HEK293 (cell line): ENCODE measurements at regions not wholly inside any gene's neighbourhood (a gene's known extent, or its start where the extent isn't known, plus 50 kb on each side); places are given as distances from the start of the nearest gene placed in this dataset.

ENCODE experiments used
- CTCF ChIA-PET: fragments of 350-600 bp; formaldehyde crosslinking; extraction: SDS; loops from one replicate; lab custom pipeline; 2021; ENCODE audit warnings: antibody characterized with exemption; lab: Yijun Ruan, JAX
- POLR2A ChIA-PET: fragments of 300-600 bp; formaldehyde crosslinking; extraction: SDS; loops from one replicate; lab custom pipeline; 2020; ENCODE audit warnings: antibody characterized with exemption, inconsistent platforms; lab: Yijun Ruan, JAX
- H3K27ac ChIP-seq: fragments of 200-500 bp; sonication (Bioruptor generic); 2 replicates; pipeline ENCODE4 v1.5.1; 2014; ENCODE audit warnings: low read depth, low read length, control low read depth, inconsistent platforms; ENCODE audit errors: extremely low read depth
- H3K36me3 ChIP-seq, 2 experiments: fragments of 200-500 bp in 1 of 2; sonication (Bioruptor generic) in 1 of 2; 1 replicate in 1 of 2; 2 replicates in 1 of 2; pipeline ENCODE4 v1.5.1; 2014 to 2017; ENCODE audit warnings: inconsistent platforms in 2 of 2, low read length in 2 of 2; ENCODE audit not compliant: control insufficient read depth in 2 of 2, insufficient read depth in 1 of 2
- H3K4me1 ChIP-seq: fragments of 200-500 bp; sonication (Bioruptor generic); 2 replicates; pipeline ENCODE4 v1.5.1; 2014; ENCODE audit warnings: mild to moderate bottlenecking, low read length, inconsistent platforms; ENCODE audit not compliant: control insufficient read depth, insufficient read depth
- H3K4me3 ChIP-seq: 2 replicates; pipeline ENCODE4 v1.5.1; 2011; ENCODE audit warnings: low read depth, mild to moderate bottlenecking, control low read depth, low read length, moderate library complexity
- H3K9me3 ChIP-seq: fragments of 200-500 bp; sonication (Bioruptor generic); 2 replicates; pipeline ENCODE4 v1.5.1; 2014; ENCODE audit warnings: low read depth, low read length, inconsistent platforms; ENCODE audit not compliant: control insufficient read depth, insufficient read depth
- BCL6B ChIP-seq: fragments of 450-650 bp; formaldehyde crosslinking; IDR thresholded peaks from 2 replicates; pipeline ENCODE4 v1.5.1; 2017; ENCODE audit warnings: missing biosample characterization, missing genetic modification characterization
- ELK4 ChIP-seq: IDR thresholded peaks from 2 replicates; pipeline ENCODE4 v1.6.1; 2011; ENCODE audit warnings: mild to moderate bottlenecking, low read depth, low read length, borderline replicate concordance
- INSM2 ChIP-seq: fragments of 450-650 bp; formaldehyde crosslinking; IDR thresholded peaks from 2 replicates; pipeline ENCODE4 v1.5.1; 2016; ENCODE audit warnings: missing biosample characterization, missing genetic modification characterization
- PBX3 ChIP-seq: sonication (generic); formaldehyde crosslinking; IDR thresholded peaks from 2 replicates; pipeline ENCODE4 v1.8.1; 2022; ENCODE audit warnings: mild to moderate bottlenecking, moderate library complexity, missing genetic modification reagents
- PRDM10 ChIP-seq: fragments of 450-650 bp; formaldehyde crosslinking; IDR thresholded peaks from 2 replicates; pipeline ENCODE4 v1.5.1; 2016; ENCODE audit warnings: missing biosample characterization, missing genetic modification characterization
- REPIN1 ChIP-seq: fragments of 450-650 bp; formaldehyde crosslinking; IDR thresholded peaks from 2 replicates; pipeline ENCODE4 v1.5.1; 2017; ENCODE audit warnings: missing biosample characterization, missing genetic modification characterization, low read depth
- SCRT1 ChIP-seq: fragments of 450-650 bp; formaldehyde crosslinking; IDR thresholded peaks from 2 replicates; pipeline ENCODE4 v1.5.1; 2016; ENCODE audit warnings: missing biosample characterization, missing genetic modification characterization, borderline replicate concordance
- YY1 ChIP-seq: fragments of 450-650 bp; formaldehyde crosslinking; IDR thresholded peaks from 2 replicates; pipeline ENCODE4 v1.5.1; 2018; ENCODE audit warnings: missing biosample characterization, missing genetic modification characterization
- ZBTB10 ChIP-seq: fragments of 450-650 bp; formaldehyde crosslinking; IDR thresholded peaks from 2 replicates; pipeline ENCODE4 v1.5.1; 2016; ENCODE audit warnings: missing biosample characterization, missing genetic modification characterization
- ZEB2 ChIP-seq: fragments of 450-650 bp; formaldehyde crosslinking; IDR thresholded peaks from 2 replicates; pipeline ENCODE4 v1.5.1; 2016; ENCODE audit warnings: missing biosample characterization, missing genetic modification characterization
- ZIC2 ChIP-seq: fragments of 450-650 bp; formaldehyde crosslinking; IDR thresholded peaks from 2 replicates; pipeline ENCODE4 v1.5.1; 2016; ENCODE audit warnings: missing biosample characterization, missing genetic modification characterization
- ZNF449 ChIP-seq: fragments of 450-650 bp; formaldehyde crosslinking; IDR thresholded peaks from 2 replicates; pipeline ENCODE4 v1.5.1; 2017; ENCODE audit warnings: missing biosample characterization, mild to moderate bottlenecking, missing genetic modification characterization, moderate library complexity
- ZNF624 ChIP-seq: fragments of 450-650 bp; formaldehyde crosslinking; IDR thresholded peaks from 2 replicates; pipeline ENCODE4 v1.5.1; 2017; ENCODE audit warnings: missing biosample characterization, missing genetic modification characterization
- ZNF707 ChIP-seq: fragments of 450-650 bp; formaldehyde crosslinking; IDR thresholded peaks from 2 replicates; pipeline ENCODE4 v1.5.1; 2016; ENCODE audit warnings: missing biosample characterization, missing genetic modification characterization
- ZNF776 ChIP-seq: fragments of 450-650 bp; formaldehyde crosslinking; IDR thresholded peaks from 2 replicates; pipeline ENCODE4 v1.5.0; 2017; ENCODE audit warnings: missing biosample characterization, missing genetic modification characterization, borderline replicate concordance
- ZSCAN4 ChIP-seq: fragments of 450-650 bp; formaldehyde crosslinking; IDR thresholded peaks from 2 replicates; pipeline ENCODE4 v1.5.1; 2017; ENCODE audit warnings: missing biosample characterization, missing genetic modification characterization

GRCh38 chr5:17436761-17437221, 61.2 kb upstream of the TAF11L2 start:
- Histone ChIP-seq H3K27ac (peak overlapping the region; percentile 35), H3K36me3 (no peaks in the 10 kb centered on the region), H3K9me3 (no peaks in the 10 kb centered on the region), H3K4me3 (no peak overlapping the region), H3K4me1 (peaks cover 8% of the 10 kb centered on the region)
- TF ChIP-seq ZNF449 (no peak), ZIC2 (tag by site-specific recombination) (no peak), ZNF707 (tag by site-specific recombination) (no peak), PRDM10 (tag by site-specific recombination) (no peak), ZSCAN4 (tag by site-specific recombination) (no peak), ZEB2 (no peak), SCRT1 (tag by site-specific recombination) (no peak), YY1 (tag by site-specific recombination) (no peak), ELK4 (no peak), INSM2 (tag by site-specific recombination) (no peak), ZNF624 (tag by site-specific recombination) (no peak), ZNF776 (tag by site-specific recombination) (no peak), REPIN1 (tag by site-specific recombination) (no peak), ZBTB10 (tag by site-specific recombination) (no peak), BCL6B (tag by site-specific recombination) (no peak), PBX3 (CRISPR knock-in tag) (no peak)
- POLR2A ChIA-PET, result no interaction called here
- CTCF ChIA-PET, result no interaction called here
